ENCODE measurements at regions not wholly inside any gene's neighbourhood (a gene's known extent, or its start where the extent isn't known, plus 50 kb on each side); places are given as distances from the start of the nearest gene placed in this dataset.

- no peak for TF ChIP-seq ZNF837 (tag by site-specific recombination; IDR thresholded peaks at IDR 0.05)
- no peak for TF ChIP-seq ZNF513 (tag by site-specific recombination; IDR thresholded peaks at IDR 0.05)
- TF ChIP-seq ZNF488 (tag by site-specific recombination; IDR thresholded peaks at IDR 0.05): no peak
- TF ChIP-seq KLF8 (tag by site-specific recombination; IDR thresholded peaks at IDR 0.05): no peak
- no peak for TF ChIP-seq ZNF660 (tag by site-specific recombination; IDR thresholded peaks at IDR 0.05)
- TF ChIP-seq ZNF624 (tag by site-specific recombination; IDR thresholded peaks at IDR 0.05): no peak
Measured at GRCh38 chr22:48781391-48781790, 1046.3 kb downstream of the BRD1 start (continued).

GRCh38 chr22:48780597-48781277, 1046.9 kb downstream of the BRD1 start:
- no peak overlapping the region for H3K4me3 ChIP-seq (ENCODE audit: low read depth, low read length)
- ChIA-PET POLR2A (no interaction called here), CTCF (no interaction called here)
- H3K9me3 ChIP-seq (ENCODE audit: control insufficient read depth, insufficient read depth, low read depth, low read length): no peaks in the 10 kb centered on the region
- H3K36me3 ChIP-seq (ENCODE audit: control insufficient read depth in 2 of 2, insufficient read depth in 1 of 2, low read length in 2 of 2): no peaks in the 10 kb centered on the region
- TF ChIP-seq ZNF211 (tag by site-specific recombination; IDR thresholded peaks at IDR 0.05; ENCODE audit: low read depth): no peak
- TF ChIP-seq ZBTB10 (tag by site-specific recombination; IDR thresholded peaks at IDR 0.05): no peak
- no peak for TF ChIP-seq ZNF140 (tag by site-specific recombination; IDR thresholded peaks at IDR 0.05)
- no peak for TF ChIP-seq ZSCAN4 (tag by site-specific recombination; IDR thresholded peaks at IDR 0.05)
- no peak for TF ChIP-seq PRDM10 (tag by site-specific recombination; IDR thresholded peaks at IDR 0.05)
- H3K27ac ChIP-seq (ENCODE audit: extremely low read depth, low read depth, low read length): no peak overlapping the region
- H3K4me1 ChIP-seq (ENCODE audit: control insufficient read depth, insufficient read depth, low read length): no peaks in the 10 kb centered on the region
